ENCODE measurements at regions not wholly inside any gene's neighbourhood (a gene's known extent, or its start where the extent isn't known, plus 50 kb on each side); places are given as distances from the start of the nearest gene placed in this dataset.

GRCh38 chr15:88740356-88740755 lies 62.9 kb upstream of the ACAN start:
- TF ChIP-seq TAF1 (IDR thresholded peaks at IDR 0.05; ENCODE audit: borderline replicate concordance, insufficient read depth, low read length) (no peak), FOXP2 (optimal IDR thresholded peaks at IDR 0.05; ENCODE audit: borderline replicate concordance, extremely low read depth, extremely low read length, insufficient read depth) (no peak), REST (IDR thresholded peaks at IDR 0.05; ENCODE audit: insufficient read depth in 1 of 2, low read depth in 2 of 2, low read length in 2 of 2) (no peak), SIN3A (IDR thresholded peaks at IDR 0.05; ENCODE audit: borderline replicate concordance, insufficient read depth, low read length) (no peak), POLR2AphosphoS5 (IDR thresholded peaks at IDR 0.05; ENCODE audit: low read depth, low read length) (no peak)

- TF ChIP-seq TAF1 (IDR thresholded peaks at IDR 0.05; ENCODE audit: borderline replicate concordance, insufficient read depth, low read length) (no peak), SIN3A (IDR thresholded peaks at IDR 0.05; ENCODE audit: borderline replicate concordance, insufficient read depth, low read length) (no peak), POLR2AphosphoS5 (IDR thresholded peaks at IDR 0.05; ENCODE audit: low read depth, low read length) (no peak), REST (IDR thresholded peaks at IDR 0.05; ENCODE audit: insufficient read depth in 1 of 2, low read depth in 2 of 2, low read length in 2 of 2) (no peak), FOXP2 (optimal IDR thresholded peaks at IDR 0.05; ENCODE audit: borderline replicate concordance, extremely low read depth, extremely low read length, insufficient read depth) (no peak)
These were observed 62.2 kb upstream of the ACAN start for GRCh38 chr15:88741046-88741445.

- TF ChIP-seq REST (IDR thresholded peaks at IDR 0.05; ENCODE audit: insufficient read depth in 1 of 2, low read depth in 2 of 2, low read length in 2 of 2), result no peak
These were observed 61.6 kb upstream of the ACAN start for GRCh38 chr15:88741671-88742070.

- TF ChIP-seq SIN3A (IDR thresholded peaks at IDR 0.05; ENCODE audit: borderline replicate concordance, insufficient read depth, low read length) (no peak), POLR2AphosphoS5 (IDR thresholded peaks at IDR 0.05; ENCODE audit: low read depth, low read length) (no peak), REST (IDR thresholded peaks at IDR 0.05; ENCODE audit: insufficient read depth in 1 of 2, low read depth in 2 of 2, low read length in 2 of 2) (no peak), TAF1 (IDR thresholded peaks at IDR 0.05; ENCODE audit: borderline replicate concordance, insufficient read depth, low read length) (no peak), FOXP2 (optimal IDR thresholded peaks at IDR 0.05; ENCODE audit: borderline replicate concordance, extremely low read depth, extremely low read length, insufficient read depth) (no peak)
These were observed 61.1 kb upstream of the ACAN start for GRCh38 chr15:88742161-88742560.

- TF ChIP-seq SIN3A (IDR thresholded peaks at IDR 0.05; ENCODE audit: borderline replicate concordance, insufficient read depth, low read length) (no peak), FOXP2 (optimal IDR thresholded peaks at IDR 0.05; ENCODE audit: borderline replicate concordance, extremely low read depth, extremely low read length, insufficient read depth) (no peak), TAF1 (IDR thresholded peaks at IDR 0.05; ENCODE audit: borderline replicate concordance, insufficient read depth, low read length) (no peak), REST (IDR thresholded peaks at IDR 0.05; ENCODE audit: insufficient read depth in 1 of 2, low read depth in 2 of 2, low read length in 2 of 2) (no peak), POLR2AphosphoS5 (IDR thresholded peaks at IDR 0.05; ENCODE audit: low read depth, low read length) (no peak)
These were observed 58.7 kb upstream of the ACAN start for GRCh38 chr15:88744548-88745020.
